Amniotic epithelial cell (primary cell): ENCODE measurements at regions not wholly inside any gene's neighbourhood (a gene's known extent, or its start where the extent isn't known, plus 50 kb on each side); places are given as distances from the start of the nearest gene placed in this dataset.

ENCODE experiments used
- DNase-seq: peaks from one replicate; pipeline ENCODE4 v3.0.0-alpha.2; 2010; ENCODE audit warnings: low read depth

DNA sequence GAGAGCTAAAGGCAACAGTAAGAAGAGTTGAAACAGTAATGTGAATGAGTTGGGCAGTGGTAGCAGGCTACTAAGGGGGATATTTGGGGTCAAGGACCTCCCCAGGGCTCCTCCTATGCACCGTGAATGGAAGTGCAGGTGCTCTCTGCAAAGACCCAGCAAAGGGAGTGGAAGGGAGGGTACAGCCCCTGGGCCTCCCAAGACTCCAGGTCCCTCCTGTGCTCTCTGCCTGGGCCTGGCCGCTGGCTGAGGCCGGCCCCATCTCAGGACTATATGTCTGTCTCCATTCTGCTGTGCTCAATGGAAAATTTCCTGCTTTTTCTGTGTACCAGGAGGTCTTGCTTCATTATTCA is 372.1 kb upstream of the MKI67 start:
- DNase-seq: no peak

DNA sequence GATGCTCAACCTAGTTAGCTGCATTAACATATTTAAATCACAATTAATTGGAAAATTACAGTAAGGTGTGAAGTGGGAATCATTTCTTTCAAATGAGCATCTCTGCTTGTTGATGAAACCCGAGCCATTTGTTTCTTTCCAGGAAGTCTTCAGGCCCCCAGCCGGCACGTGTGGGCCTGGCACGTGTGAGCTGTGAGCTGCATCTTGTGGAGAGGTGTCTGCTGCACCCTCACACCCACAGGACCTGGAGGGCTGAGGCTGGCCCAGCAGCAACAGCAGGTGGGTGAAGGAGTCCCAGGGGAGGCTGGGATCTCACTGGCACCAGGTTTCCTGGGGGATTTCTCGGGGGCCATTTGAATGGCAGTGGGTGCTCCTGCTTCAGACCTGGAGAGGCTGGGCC is 372.5 kb upstream of the MKI67 start:
- DNase-seq: no peak

DNA sequence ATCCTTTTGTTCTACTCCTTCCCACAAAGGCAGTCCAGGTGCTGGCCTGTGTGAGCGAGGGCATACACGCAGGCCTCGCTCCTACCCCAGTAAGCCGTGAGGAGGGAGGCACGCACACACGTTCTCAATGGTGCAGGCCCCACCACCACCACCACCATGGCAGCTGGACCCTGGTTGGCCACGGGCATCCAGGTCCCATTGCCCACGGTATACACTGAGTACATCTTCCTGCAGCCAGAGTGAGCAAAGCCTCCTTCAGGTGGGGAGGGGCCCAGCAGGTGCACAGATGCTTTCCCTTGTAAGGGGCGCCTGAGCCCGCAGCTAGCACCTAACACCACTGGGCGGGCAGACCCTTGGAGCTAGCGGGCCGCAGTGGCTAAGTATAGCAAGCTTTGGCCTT is 373.3 kb upstream of the MKI67 start:
- DNase-seq: no peak

DNA sequence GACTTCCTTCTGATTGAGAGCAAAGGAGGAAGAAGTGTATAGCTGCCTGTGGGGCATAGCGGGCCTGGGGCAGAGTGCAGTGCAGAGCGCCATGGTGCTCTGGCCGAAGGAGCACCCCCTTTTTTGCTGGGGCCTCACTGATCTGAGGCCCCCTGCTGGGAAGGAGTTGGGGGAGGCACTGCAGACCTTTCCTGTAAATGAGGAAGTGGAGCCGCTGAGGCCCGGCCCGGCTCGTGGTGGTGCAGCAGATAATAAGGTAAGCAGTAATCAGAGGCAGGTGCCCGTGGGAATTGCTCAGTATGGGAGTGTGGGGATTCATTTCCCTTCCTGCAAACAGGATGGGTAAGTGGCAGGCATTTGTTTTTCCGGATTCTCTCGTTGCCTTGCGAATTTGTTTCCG is 373.7 kb upstream of the MKI67 start:
- DNase-seq: no peak

DNA sequence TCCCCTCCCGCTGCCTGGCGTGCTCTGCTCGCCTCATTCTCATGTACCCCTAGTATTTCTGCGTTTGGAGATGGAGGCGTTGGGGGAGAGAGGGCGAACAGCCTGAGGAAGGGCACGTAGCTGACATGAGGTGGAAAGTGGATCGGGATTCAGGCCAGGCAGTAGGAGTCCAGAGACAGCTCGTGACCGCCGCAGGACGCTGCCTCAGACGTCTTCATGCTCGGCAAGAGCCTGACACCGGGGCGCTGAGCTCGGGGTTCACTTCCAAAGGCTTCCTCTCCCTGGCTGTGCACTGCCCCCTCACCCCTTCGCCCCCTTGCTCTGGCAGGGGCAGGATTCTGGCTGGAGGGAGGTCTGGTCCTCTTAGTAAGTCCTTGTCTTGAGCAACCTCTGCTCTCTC is 374.4 kb upstream of the MKI67 start:
- DNase-seq: no peak

DNA sequence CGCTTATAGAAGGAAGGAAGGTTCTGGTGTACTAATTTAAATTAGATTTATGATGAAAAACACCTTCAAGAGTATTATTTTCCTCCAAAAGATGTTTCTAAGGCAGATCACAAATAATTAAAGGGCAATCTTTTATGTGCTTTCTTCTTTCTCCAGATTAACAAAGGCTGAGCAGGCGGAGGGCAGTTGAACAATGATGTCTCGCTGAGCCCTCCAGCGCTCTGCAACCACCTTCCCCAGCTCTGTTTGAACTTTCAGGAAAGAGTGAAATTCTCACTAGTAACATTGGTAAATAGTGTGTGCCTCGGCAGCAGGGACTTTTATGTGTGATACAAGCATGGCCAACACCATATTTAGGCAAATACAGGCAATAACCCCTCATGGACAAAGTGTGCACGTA is 379.1 kb upstream of the MKI67 start:
- no peak for DNase-seq

DNA sequence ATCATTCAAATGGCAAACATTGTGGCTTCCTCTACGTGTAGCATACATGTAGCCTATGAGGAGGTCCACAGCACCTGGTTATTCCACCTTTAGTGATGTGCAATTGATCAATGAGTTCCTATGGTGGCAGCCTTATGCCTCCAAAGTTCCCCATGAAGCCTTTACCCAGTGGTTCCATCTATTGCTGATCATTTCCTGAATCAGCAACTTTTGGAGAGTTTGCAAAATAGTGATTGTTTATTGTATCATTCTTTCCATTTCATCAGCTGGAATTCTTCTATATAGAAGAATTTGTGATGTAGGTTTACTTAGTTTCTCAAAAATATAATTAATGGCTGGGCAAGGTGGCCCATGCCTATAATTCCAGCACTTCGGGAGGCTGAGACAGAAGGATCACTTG is 380.2 kb upstream of the MKI67 start:
- DNase-seq: no peak

DNA sequence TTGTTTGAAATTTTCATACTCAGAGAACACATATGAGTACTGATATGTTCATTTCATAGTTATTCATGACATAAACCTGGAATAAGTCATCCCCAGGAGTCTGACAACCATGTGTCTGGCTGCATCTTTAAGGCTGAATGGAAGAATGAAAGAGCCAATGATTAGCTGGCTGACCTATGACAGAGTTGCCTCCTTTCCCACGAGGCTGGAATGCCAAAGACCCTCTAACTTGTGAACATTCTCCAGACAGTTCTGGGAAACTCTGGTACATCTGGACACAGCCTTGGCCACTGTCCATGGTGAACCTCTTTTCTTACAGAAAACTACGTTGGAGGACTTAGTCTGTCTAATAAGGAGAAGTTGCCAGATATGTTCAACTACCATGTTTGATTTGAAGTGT is 380.8 kb upstream of the MKI67 start:
- no peak for DNase-seq

DNA sequence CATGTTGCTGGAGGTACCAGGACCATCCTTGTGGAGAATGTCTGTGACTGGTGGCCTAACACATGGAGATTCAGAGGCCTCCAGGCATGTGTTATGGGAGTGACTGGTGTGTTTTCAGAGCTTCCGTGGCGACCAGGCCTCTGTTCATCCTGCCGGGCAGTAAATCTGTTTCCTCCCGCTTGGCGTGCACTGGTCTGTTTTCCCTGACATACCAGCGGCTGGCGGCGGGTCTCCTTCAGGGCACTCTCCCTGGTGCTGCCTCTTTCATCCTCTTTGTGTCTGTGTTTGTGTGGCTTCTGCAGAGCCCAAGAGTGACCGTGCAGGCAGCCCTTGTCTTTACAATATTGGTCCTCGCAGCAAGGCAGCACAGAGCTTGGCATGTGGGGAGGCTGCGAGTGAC is 385.1 kb upstream of the MKI67 start:
- no peak for DNase-seq

DNA sequence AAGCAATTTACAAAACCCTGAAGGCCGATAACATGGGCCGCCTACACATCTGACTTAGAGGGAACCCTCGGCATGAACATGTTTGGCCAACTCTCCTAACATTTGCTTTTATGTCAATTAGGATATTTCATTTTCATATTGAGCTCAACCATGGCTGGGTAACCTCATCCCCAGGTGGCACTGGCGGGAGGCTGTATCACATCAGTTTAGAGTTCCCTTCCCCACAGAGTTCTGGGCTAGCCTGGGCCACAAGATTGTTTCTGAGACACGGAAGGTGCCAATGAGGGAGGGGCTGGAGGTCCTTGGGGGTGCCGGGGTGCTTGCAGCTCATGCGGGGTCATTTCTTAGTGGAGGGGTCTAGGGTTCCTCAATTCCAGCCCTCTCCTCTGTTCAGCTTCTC is 386.5 kb upstream of the MKI67 start:
- no peak for DNase-seq

DNA sequence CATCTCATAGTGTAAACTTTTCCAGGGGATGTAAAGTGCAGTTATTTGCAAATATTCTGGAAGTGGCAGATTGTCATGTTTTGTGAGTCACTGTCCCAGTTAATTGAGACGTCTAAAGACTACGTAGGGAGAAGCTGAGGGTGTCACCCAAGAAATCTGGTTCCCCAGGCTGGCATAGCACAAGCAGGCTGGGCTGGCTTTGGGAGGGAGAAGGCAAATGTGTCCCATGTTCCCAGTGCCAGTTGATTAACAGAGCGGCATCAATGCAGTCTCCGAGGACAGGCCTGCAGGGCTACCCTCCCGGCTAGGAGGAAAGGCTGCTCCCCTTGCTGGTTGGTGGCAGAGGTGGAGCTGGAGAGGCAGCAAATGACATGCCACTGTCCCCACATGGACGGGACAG is 388.3 kb upstream of the MKI67 start:
- DNase-seq: no peak

DNA sequence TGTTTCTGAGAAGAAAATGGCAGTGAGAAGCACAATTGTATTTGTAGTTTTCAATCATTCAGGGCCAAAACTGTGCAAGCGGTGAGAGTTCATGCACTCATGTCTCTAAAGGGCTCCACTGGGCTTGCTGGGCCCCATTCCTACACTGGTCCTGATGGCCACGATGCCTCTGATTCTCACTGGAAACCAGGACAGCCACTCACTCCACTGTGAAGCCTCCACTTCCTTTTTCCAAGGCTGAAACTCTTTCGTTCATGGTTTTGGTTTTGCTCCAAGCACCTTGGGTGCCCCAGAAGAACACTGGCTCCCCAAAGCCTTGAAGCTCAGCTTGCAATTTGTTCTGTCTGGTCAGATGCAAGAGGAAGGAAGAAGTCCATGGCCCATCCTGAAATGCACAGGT is 390.0 kb upstream of the MKI67 start:
- DNase-seq: no peak

DNA sequence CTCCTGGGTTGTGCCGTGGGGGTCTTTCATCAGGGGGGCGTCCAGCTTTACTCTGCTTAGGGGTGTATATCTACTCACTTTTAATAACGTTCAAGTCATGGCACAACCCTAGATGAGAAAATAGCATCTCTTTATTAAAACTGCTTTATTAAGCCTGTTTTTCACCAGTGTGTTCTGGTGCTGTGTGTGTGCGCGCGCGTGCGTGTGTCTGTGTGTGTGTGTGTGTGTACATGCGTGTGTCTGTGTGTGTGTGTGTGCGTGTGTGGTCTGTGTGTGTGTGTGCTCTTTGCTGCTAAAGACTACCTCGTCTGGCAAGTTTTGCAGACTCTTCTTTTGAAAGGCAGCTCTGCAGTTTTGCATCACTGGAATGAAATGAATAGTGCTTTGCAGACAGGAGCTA is 390.9 kb upstream of the MKI67 start:
- no peak for DNase-seq

DNA sequence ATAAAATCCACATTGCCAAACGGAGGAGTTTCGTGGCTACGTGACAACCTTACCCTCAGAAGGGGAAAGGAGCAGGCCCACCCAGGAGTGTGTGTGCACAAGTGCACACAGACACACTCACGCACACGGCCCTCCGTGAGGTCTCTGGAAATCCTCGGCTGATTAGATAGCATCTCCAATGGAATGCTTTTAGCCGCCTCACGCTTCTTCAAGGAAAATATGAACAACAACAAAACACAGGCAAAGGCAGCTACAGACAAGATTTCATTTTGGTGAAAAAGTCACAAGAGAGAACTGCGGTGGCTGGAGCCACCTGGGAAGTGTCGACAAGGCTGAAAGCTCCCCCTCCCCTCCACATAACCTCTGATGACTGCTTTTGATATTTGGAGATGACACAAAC is 391.8 kb upstream of the MKI67 start:
- DNase-seq: no peak

DNA sequence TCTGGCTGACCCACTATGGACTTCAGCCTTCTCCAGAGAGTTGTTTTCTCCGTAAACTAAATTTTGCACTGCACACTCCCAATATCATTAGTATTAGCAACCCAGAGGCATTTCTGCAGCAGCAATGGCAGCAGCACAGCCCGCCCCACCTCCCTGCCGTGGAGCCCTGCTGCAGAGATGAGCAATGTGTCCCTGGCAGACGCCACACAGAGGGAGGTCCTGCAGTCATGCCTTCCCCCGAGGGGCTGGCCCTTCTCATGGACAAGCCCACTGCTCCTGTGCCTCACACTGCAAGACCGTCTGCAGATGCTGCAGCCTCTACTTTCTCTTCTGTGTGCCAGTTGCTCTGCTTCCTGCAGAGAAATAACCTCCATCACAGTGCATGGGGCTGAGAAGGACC is 393.4 kb upstream of the MKI67 start:
- no peak for DNase-seq

DNA sequence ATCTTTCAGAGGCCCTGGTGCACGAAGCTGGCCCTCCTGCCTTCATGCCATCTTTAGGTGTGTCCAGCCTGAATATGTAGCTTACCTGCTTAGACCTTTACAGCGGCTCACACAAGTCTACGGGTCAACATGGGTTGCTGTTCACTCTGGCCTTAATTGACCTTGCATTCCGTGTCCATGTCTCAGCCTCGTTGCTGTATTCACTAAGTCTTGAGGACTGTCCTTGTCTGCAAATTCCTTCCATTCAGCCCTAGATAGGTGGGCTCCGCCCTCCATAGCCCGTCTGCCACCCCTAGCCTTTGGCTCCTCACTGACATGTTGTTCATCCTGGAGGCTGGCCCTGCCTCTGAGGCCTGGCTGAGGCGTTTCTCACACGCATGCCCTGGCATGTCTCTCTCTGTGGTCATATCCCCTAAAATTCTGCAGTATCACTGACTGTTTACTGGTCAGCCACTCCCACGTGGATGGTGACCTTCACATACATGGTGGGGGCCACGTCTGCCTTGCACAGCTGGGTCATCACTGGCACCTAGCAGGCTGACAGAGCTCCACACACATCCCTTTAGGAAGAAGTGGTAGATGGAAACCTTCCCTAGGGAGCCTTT is 394.1 kb upstream of the MKI67 start:
- DNase-seq: no peak

DNA sequence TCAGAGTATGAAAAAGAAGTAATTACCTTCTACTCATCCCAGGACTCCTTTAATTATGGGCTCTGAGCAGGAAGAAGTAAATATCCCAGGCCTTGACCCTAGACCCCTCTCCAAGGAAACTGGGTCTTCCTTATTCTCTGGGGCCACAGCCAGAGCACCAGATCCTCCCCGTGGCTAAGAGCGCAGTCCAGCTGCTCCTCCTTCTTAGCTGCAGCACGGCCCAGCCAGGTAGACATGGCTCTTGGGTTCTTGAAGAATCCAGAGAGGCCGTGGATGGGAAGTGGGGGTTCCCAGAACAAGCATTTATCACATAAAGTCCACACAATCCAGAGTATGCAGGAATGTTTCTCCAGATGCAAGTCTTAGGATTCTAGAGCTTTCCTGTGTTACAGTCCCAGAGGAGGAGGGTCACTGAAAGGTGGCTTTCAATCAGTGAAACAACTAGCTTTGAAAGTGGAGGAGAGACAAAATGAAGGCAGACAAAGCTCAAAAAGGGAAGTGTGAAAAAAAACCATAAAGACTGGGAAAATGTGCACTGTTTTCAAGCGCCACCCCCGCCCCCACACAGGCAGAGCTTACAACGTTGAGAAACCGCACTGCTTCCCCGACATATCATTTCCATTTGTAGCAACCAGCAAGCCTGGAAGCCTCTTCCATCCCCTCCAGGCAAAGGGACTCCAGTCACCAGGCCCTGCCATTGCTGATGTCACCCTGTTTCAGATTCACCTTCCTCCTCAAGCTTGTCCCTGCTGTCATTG is 396.5 kb upstream of the MKI67 start:
- no peak for DNase-seq

DNA sequence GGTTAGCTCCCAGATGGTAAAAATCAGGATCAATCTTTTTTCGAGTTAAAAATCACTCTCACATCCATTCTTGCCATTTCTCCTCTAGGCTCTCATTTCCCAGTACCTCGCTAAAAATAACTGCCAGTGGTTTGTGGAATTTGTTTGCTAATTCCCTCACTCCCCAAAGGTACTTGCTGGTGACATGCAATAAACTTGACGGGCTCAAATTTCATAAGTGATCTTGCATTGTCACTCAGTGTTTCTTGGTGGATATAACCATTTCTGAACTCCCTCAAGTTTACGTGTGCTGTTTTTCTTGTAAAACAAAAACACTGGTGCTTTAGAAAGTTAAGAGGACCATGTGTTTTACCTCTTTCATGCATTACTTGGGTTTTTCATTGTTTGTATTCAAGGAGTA is 399.2 kb upstream of the MKI67 start:
- DNase-seq: no peak

DNA sequence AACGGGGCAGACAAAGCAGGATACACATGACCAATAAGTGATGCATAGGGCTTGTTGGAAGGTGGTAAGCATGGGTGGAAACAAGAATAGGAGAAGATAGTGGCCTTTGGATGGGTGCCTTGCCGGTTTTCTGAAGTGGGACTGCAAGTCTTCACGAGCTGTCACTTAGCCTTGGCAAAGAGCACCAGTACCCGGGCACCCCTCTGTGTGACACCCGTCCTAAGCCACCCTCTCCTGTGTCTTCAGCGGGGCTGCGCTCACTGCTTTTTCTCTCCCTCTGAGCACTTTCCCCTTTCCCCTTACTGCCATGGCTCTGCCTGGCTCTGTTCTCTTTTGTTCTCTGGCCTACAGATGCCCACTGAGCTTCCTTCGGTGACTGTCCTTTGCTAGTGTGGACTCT is 399.7 kb upstream of the MKI67 start:
- no peak for DNase-seq

DNA sequence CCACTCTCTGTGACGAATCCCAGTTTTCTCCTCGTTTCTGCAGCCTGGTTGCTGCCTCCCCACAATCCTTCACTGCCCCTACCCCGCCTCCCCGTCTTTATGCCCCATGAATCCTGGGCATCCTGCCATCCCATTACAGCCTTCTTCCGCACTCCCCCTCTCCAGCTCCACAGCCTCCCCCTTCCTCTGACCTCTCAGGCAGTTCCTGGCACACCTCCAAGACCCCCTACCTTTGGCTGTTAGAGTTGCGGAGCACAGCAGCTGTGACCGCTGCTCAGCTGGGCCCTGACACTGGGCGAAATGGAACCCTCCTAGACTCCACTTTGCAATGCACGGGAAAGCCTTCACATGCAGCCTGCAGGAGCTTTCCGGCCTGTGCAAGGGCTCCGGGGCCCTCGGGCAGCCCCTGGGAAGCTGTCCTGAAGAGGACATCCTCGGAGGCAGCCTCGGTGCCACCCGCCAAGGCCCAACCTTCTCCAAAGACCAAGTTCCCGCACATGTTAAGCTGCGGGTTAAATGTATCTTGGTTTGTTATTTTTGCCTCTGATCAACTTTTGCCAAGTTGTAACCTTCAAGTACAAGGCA is 400.7 kb upstream of the MKI67 start:
- DNase-seq: no peak

DNA sequence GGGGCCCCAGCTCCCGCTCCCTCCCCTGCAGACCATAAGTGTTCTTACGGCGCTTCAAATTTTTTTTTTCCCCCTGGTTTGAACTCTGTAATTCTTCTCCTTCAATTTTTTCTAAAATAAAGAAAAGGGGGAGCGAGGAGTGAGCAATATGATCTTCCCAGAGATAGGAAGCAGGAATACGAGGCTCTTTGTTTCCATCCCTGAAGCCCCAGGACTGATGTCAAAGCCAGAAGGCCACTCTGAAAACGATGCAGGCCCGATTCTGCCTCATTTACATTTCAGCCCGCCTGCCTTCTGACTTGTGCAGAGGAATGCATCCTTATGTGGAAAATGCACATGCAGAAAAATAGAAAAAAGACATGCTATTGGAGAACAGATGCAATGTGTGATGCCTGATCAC is 401.5 kb upstream of the MKI67 start:
- DNase-seq: no peak

DNA sequence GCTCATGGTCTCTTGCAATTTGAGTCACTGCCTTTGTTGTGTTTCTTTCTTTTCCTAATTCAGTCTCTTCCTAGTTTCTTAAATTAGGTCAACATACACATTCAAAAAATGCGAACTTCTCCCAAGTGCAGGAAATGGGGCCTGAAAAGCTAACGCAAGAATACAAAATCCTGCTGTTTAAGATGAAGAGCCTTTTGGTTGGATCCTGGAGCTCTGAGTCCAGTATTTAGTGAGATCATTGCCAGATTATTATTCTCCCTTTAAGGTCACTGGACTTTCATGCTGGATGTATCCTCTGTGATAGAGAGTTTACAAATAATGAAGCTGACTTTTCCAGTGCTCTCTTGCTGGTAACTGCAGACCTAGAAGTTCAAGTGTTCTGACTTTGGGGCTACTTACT is 401.9 kb upstream of the MKI67 start:
- no peak for DNase-seq

DNA sequence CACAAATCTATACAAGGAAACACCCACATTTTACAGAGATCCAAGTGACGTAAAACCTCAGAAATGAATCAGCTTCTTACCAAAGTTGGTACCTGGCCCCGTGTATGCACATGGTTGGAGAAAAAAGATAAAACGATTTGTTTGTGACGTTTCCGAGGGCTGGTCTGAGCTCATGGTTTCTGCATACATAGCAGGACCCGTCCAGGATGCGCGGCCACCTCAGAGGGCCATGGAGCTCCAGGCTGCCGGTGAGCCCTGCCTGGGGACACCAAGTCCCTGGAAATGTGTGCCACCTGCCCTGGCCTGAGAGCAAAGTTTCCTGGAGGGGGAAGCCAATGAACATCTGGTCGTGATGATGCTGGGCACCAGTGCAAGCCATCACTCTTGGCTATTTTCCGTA is 402.6 kb upstream of the MKI67 start:
- DNase-seq: no peak

DNA sequence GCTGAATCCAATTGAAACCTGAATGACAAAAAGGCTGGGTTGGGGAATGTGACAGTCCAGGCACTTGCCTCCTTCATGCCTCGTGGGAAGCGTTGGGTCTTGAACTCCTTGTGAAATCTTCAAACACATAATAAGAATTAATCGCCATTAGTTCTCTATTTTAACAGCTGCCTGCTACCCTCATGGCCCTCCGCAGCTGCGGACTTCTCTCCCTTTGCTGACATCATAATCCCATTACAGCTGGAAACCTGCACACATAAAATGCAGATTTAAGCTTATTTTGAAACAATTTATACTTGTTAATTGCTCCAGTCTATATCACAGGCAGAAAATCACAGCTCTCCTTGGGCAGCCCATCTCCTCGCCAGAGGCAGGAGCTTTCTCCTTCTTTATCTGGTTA is 403.0 kb upstream of the MKI67 start:
- no peak for DNase-seq
